Bronchial epithelial cell (primary cell): ENCODE measurements at regions not wholly inside any gene's neighbourhood (a gene's known extent, or its start where the extent isn't known, plus 50 kb on each side); places are given as distances from the start of the nearest gene placed in this dataset.

Source experiments
- DNase-seq: peaks from one replicate; pipeline ENCODE4 v3.0.0-alpha.2; 2010; ENCODE audit warnings: low read depth
- FAIRE-seq: peaks from 2 replicates; lab custom pipeline; 2011; peaks lifted over from hg19 to GRCh38; lab: Jason Lieb, UNC
- H3K27me3 ChIP-seq: 2 replicates; pipeline ENCODE4 v1.5.1; 2011; ENCODE audit warnings: low read length; ENCODE audit not compliant: control insufficient read depth, insufficient read depth
- H3K36me3 ChIP-seq: 2 replicates; pipeline ENCODE4 v1.5.1; 2011; ENCODE audit warnings: low read length; ENCODE audit not compliant: control insufficient read depth, insufficient read depth
- H3K4me3 ChIP-seq: 2 replicates; pipeline ENCODE4 v1.5.1; 2011; ENCODE audit warnings: mild to moderate bottlenecking, low read depth, low read length, control low read depth
- TF ChIP-seq, protein P1 (sequence below): IDR thresholded peaks from 2 replicates; pipeline ENCODE4 v1.5.1; 2011; ENCODE audit warnings: mild to moderate bottlenecking, moderate library complexity, low read length, control low read depth, inconsistent platforms; ENCODE audit not compliant: insufficient read depth, severe bottlenecking

DNA sequence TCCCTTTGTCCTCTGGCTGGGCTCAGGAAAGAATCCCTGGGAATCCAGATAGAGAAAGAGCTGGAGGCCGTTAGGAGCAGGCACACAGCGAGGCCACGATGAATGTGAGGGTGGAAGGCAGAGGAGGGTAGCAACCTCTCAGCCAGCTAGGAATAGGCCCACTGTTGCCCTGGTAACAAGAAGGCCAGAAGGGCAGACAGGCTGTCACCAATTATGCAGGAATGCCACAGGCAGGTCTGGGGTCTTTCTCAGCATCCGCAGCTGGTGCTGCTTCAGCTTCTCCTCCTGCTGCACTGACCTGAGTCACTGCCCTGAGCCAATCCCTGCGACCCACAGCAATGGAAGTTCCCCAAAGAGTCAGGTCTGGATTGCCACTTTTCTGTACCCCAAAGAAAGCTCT is 62.8 kb upstream of the C3orf80 start:
- no peak for FAIRE-seq
- Histone ChIP-seq H3K27me3 (no peaks in the 10 kb centered on the region), H3K36me3 (no peaks in the 10 kb centered on the region), H3K4me3 (no peak overlapping the region)
- TF ChIP-seq, protein P1, sequence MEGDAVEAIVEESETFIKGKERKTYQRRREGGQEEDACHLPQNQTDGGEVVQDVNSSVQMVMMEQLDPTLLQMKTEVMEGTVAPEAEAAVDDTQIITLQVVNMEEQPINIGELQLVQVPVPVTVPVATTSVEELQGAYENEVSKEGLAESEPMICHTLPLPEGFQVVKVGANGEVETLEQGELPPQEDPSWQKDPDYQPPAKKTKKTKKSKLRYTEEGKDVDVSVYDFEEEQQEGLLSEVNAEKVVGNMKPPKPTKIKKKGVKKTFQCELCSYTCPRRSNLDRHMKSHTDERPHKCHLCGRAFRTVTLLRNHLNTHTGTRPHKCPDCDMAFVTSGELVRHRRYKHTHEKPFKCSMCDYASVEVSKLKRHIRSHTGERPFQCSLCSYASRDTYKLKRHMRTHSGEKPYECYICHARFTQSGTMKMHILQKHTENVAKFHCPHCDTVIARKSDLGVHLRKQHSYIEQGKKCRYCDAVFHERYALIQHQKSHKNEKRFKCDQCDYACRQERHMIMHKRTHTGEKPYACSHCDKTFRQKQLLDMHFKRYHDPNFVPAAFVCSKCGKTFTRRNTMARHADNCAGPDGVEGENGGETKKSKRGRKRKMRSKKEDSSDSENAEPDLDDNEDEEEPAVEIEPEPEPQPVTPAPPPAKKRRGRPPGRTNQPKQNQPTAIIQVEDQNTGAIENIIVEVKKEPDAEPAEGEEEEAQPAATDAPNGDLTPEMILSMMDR: no peak
- DNase-seq: no peak

DNA sequence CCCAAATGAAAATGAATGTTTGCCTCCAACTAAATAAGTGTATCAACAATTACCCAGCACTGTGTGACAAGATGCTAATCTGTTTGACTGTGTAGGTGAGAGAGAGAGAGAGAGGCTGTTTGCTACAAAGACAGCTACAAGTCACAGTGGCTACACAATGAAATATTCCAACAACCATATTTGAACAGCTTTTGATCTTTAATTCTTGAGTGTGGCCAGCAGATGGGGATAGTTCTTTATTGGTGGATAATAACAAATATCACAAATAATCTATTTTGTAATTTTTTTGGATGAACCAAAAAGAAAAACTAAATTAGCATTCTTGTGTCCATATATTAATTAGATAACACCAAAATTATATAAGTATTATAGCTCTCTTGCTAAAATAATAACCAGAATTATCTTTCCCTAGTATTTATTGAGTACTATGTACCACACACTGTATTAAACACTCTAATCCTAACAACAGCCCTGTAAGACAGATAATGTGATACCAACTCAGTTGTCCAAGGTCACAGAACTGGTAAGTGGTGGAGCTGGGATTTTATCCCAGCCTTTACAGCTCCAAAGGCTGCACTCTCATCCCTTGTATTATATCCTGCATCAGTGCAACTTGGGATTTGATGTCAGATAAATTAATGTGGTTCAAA is 61.9 kb upstream of the C3orf80 start:
- TF ChIP-seq, protein P1: no peak
- DNase-seq (peak; percentile 24), FAIRE-seq (no peak)
- Histone ChIP-seq H3K27me3 (no peaks in the 10 kb centered on the region), H3K36me3 (no peaks in the 10 kb centered on the region), H3K4me3 (no peak overlapping the region)

DNA sequence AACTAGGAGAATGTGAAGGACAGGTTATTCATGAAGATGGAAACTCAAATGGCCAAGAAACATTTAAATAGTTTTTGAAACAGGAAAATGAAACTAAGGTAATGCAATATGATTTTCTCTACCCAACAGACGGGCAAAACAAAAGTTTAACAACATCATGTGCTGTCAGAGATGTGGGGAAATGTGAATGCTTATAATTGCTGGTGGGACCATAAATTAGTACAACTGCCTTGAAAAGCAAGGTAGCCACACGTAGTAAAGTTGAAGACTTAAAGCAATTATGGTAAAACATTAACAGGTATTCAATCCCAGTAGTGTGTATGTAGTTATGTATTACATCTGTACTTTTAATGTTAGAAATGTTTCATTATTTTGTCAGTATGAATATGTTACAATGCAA is 57.0 kb upstream of the C3orf80 start:
- Histone ChIP-seq H3K4me3 (no peak overlapping the region), H3K36me3 (no peaks in the 10 kb centered on the region), H3K27me3 (no peaks in the 10 kb centered on the region)
- TF ChIP-seq, protein P1: no peak
- DNase-seq (no peak), FAIRE-seq (no peak)

DNA sequence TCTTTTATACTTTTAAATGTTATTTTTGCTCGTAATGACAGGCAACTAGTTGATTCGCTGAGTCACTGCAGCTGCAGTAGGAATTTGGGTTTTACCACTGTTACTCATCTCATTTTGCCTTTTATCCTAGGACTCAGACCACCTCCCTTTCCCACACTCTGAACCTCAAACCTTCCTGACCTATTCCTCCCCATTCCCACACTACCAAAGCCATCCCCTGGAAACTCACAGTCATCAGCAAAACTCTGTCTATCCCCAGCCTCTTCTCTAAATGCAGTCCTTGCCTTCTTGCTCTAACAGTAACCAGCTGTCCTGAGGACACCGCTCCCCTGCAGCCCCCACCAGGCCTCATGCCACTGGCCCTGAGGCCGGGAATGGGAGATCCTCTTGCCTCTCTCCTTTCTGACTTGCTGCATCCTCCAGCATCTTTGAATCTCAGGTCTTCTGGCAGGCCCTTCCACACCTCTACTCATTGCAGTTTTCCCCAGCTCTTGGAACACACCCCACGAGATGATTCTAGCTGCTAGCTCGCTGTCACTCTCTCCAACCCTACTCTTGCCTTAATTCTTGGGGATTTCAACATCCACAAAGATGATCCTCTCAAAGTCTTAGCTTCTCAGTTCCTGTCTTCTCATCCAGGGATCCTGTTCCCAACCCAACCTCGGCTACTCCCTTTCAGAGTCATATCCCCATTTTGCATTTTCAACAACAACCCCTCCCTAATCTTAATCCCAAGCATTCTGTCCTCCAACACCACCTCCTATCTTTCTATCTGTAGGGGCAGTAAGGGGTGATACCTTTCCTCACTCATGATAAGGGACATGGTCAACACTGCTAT is 55.9 kb upstream of the C3orf80 start:
- H3K36me3 ChIP-seq: no peaks in the 10 kb centered on the region
- H3K4me3 ChIP-seq: no peak overlapping the region
- DNase-seq (peak; percentile 27), FAIRE-seq (no peak)
- no peaks in the 10 kb centered on the region for H3K27me3 ChIP-seq
- TF ChIP-seq, protein P1: no peak

DNA sequence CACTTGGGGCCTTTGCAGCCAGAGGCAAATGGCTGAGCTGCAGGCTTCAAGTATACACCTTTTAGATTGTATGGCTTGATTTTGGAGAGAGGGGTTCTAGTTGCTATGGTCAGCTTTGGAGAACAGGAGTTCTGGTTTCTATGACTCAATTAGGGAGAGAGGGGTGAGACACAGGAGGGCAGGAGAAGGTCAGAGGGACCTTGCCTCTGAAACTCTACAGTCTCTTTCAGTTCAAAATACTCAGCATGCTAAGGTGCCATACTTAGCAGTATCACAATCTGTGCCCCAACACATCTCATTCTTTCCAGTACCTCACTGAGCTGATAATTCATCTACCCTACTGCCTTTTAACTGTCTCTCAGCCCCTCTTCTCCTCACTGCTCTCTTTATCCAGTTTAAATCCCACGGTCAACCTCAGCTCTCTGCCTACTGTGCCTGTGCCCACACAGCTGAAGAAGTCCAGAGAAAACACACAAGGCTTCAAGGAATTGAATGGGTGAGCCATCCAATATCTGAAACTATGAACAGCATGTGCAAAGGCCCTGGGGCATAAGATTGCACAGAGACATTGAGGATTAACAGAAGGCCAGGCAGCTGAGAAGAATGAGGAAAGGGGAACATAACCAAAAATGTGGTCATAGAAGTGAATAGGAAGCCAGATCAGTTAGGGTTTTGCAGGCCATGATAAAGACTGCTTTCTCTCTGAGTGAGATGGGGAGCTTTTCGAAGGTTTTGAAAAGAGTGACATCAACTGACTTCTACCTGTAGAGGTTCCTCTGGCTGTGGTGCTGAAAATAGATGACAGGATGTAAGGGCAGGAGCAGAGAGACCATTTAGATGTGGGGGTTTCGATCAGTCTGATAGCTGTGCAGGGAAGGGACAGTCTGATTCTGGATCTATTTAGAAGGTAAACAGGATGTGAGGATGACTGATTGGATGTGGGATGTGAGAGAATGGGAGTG is 54.5 kb upstream of the C3orf80 start:
- TF ChIP-seq, protein P1: no peak
- Histone ChIP-seq H3K36me3 (no peaks in the 10 kb centered on the region), H3K27me3 (no peaks in the 10 kb centered on the region), H3K4me3 (no peak overlapping the region)
- no peak for DNase-seq
- no peak for FAIRE-seq
